NB4 (cell line): ENCODE measurements at regions not wholly inside any gene's neighbourhood (a gene's known extent, or its start where the extent isn't known, plus 50 kb on each side); places are given as distances from the start of the nearest gene placed in this dataset.

Source experiments
- DNase-seq: peaks from one replicate; pipeline ENCODE4 v3.0.0; 2010; ENCODE audit warnings: low read depth
- H3K4me3 ChIP-seq: one replicate; pipeline ENCODE4 v1.5.1; 2011; ENCODE audit warnings: mild to moderate bottlenecking, low read depth, low read length, moderate library complexity
- MYC ChIP-seq: IDR thresholded peaks from 2 replicates; pipeline ENCODE4 v1.6.1; 2011; ENCODE audit warnings: low read depth, low read length
- POLR2A ChIP-seq: IDR thresholded peaks from 2 replicates; pipeline ENCODE4 v1.6.1; 2011; ENCODE audit warnings: mild to moderate bottlenecking; ENCODE audit not compliant: insufficient read length; ENCODE audit errors: extremely low read depth
- TF ChIP-seq, protein P1 (sequence below): IDR thresholded peaks from 2 replicates; pipeline ENCODE4 v1.6.1; 2011; ENCODE audit warnings: low read depth, low read length
- TF ChIP-seq, protein P2 (sequence below): IDR thresholded peaks from one replicate; pipeline ENCODE4 v1.5.1; 2012; ENCODE audit warnings: low read depth, low read length

DNA sequence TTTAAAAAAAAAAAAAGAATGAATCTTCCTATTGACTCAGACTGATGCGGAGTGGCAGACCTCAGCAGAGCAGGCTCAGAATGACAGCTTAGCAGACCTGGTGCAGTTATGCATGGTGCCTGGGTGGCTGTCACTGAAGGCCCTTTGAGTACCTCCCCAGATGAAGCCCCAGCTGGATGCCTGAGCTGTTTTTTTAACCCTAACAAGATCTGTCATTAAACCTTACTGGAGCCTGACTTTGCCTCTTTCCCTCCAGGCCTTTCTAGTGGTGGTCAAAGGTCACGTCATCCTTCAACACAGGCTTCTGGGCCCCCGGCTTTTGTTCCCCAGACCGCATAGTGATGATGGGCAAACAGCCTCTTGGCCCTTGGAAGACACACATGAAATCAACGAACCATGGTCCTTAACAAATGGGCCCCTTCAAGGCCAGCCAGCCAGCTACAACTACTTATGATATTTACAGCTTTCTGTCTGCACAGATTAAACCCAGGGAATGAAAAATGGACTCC, 138.3 kb upstream of the CYP1B1 start:
- no peak for DNase-seq
- TF ChIP-seq POLR2A (no peak), MYC (no peak)
- TF ChIP-seq, protein P1, sequence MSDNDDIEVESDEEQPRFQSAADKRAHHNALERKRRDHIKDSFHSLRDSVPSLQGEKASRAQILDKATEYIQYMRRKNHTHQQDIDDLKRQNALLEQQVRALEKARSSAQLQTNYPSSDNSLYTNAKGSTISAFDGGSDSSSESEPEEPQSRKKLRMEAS: no peak
- TF ChIP-seq, protein P2, sequence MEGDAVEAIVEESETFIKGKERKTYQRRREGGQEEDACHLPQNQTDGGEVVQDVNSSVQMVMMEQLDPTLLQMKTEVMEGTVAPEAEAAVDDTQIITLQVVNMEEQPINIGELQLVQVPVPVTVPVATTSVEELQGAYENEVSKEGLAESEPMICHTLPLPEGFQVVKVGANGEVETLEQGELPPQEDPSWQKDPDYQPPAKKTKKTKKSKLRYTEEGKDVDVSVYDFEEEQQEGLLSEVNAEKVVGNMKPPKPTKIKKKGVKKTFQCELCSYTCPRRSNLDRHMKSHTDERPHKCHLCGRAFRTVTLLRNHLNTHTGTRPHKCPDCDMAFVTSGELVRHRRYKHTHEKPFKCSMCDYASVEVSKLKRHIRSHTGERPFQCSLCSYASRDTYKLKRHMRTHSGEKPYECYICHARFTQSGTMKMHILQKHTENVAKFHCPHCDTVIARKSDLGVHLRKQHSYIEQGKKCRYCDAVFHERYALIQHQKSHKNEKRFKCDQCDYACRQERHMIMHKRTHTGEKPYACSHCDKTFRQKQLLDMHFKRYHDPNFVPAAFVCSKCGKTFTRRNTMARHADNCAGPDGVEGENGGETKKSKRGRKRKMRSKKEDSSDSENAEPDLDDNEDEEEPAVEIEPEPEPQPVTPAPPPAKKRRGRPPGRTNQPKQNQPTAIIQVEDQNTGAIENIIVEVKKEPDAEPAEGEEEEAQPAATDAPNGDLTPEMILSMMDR: no peak
- H3K4me3 ChIP-seq: no peak overlapping the region

DNA sequence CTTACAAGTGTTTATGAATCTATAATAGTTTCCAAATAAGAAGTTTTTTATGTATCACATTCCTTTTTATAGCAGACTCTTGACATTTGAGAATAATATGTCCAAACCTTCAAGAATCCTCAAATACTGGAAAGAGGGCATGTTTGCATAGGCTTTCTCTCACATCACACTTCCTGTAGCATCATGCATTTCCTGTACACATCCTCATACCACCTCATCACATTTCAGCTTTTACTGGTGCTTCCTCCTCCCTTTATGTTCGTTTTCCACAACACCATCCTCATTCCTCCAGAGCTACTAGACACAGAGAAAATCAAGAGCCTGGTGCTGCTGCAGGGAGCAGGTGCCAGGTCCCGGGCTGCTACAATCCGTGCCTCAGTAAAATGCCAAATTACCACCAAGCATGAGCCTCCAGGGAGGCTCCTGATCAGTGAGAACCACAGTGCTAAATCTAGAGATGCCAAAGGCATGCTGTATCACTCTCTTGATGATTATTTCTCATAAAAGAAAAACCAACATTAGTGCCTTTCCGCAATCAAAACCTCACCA, 137.7 kb upstream of the CYP1B1 start:
- H3K4me3 ChIP-seq: no peak overlapping the region
- no peak for DNase-seq

DNA sequence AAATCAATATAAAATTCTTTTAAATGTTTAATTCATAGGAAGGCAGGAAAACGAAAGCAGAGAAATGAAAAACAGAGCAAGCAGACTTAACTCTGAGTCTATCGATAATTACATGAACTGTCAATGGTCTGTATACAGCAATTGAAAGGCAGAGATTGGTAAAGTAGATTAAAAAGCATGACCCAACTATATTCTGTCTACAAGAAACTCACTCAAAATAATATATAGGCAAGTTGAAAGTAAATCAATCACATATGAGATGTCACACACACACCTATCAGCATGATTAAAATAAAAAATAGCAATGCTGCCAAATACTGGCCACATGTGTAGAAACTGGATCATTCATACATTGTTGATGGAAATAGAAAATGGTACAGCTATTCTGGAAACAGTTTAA, 136.4 kb upstream of the CYP1B1 start:
- TF ChIP-seq POLR2A: no peak
- TF ChIP-seq, protein P2: no peak
- TF ChIP-seq MYC: no peak
- TF ChIP-seq, protein P1: no peak
- H3K4me3 ChIP-seq: no peak overlapping the region
- no peak for DNase-seq

More for the DNA sequence above, 137.7 kb upstream of the CYP1B1 start:
- TF ChIP-seq POLR2A: no peak

DNA sequence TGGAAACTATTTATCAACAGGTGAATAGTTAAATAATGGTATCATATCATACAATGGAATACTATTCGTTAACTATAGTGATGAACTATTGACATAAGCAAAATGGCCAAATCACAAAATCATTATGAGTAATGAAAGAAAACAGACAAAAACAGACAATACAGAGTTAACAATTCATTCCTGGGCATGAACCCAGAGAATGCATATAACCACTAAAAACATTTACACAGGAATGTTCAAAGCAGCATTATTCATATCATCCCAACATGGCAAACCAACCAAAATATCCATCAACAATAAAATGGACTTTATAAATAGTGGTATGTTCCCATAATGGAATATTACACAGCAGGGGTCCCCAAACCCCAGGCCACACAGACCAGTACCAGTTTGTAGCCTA, 131.2 kb upstream of the CYP1B1 start:
- TF ChIP-seq MYC: no peak
- TF ChIP-seq, protein P1: no peak
- no peak for TF ChIP-seq POLR2A
- TF ChIP-seq, protein P2: no peak
- DNase-seq: no peak
- H3K4me3 ChIP-seq: no peak overlapping the region

DNA sequence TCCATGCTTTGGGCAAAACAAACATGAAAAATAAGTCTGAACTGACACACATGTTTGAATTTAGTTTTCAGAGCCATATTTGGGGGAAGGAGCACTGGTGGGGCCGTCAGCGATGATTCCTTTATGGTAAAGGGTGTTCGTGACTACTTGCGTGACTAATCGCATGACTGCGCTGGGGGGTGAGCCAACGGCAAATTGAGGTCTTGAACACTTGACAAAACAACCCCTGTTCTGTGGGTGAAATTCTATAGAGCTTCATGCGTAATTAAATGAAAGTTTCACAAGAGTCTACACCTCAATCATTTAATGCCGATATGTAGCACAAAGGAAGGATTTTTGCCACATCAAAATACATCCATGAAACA, 127.5 kb upstream of the CYP1B1 start:
- H3K4me3 ChIP-seq: no peak overlapping the region

DNA sequence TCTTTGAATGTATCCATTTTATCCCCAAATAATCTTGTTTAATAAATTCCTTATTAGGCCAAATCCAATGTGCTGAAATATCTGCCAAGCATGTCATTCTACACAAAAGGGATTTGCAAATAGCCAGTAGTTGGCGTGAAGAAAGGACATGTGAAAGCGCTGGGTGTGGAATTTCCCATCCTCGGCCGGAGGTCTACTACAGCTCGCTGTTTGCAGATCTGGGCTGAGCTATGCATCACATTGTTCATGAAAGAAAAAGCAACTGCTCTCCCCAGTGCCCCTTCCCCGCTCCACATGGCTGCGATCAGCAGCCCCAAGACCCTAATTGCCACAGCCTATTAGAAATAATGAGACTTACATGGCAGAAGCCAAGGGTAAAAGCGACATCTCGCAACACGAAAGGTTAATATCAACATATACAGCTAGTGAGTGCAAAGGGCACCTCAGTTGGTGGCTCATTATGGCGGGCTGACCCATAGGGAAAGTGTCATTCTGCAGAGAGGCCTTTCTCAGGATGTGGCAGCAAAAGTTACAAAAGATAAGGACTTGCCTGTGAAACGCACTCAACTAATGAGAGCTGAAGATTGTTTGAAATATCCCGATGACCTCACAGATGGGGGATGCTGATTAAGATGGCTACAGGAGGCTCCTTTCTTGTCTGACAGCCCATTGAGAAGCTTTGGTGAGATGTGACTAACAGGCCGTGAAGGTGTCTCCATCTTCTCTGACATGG, 126.9 kb upstream of the CYP1B1 start:
- TF ChIP-seq, protein P2: no peak
- TF ChIP-seq MYC: no peak
- TF ChIP-seq, protein P1: no peak
- TF ChIP-seq POLR2A: no peak
- DNase-seq: no peak

More for the DNA sequence above, 127.5 kb upstream of the CYP1B1 start:
- no peak for DNase-seq
- TF ChIP-seq MYC: no peak

DNA sequence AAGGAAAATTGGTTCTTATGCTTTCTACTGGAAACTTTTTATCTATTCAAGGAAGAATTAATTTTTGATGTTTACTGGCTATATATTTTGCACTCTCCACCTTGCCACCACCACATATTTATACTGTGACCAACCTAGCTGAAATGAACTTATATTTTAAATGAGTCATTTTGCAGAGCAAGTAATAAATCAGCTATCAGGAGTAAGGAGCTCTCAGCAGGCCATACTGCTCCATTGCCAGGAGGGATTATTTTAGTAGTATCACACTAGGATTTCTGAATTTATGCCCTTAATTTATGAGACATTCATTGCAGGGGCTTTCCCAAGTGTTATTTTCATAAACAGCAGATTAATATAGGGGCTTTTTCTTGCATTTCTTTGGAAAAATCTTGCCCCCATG, 125.8 kb upstream of the CYP1B1 start:
- no peak for DNase-seq
- H3K4me3 ChIP-seq: no peak overlapping the region
- TF ChIP-seq MYC (no peak), POLR2A (no peak)
- TF ChIP-seq, protein P1: no peak
- TF ChIP-seq, protein P2: no peak

More for the DNA sequence above, 126.9 kb upstream of the CYP1B1 start:
- H3K4me3 ChIP-seq: no peak overlapping the region
